Neuron (in vitro differentiated cells): ENCODE measurements at regions not wholly inside any gene's neighbourhood (a gene's known extent, or its start where the extent isn't known, plus 50 kb on each side); places are given as distances from the start of the nearest gene placed in this dataset.
"Not testable (repeated sequence)": the region's sequence is repeated elsewhere in the genome, so short reads cannot be mapped to it uniquely, and the experiment has no call there.

ENCODE experiments used
- H2AFZ ChIP-seq: one replicate; pipeline ENCODE4 v1.6.1; 2013; ENCODE audit warnings: low read depth, mild to moderate bottlenecking, inconsistent platforms, low read length, moderate library complexity
- H3K27me3 ChIP-seq: one replicate; pipeline ENCODE4 v1.6.1; 2013; ENCODE audit warnings: low read length; ENCODE audit not compliant: insufficient read depth
- H3K36me3 ChIP-seq: one replicate; pipeline ENCODE4 v1.6.1; 2013; ENCODE audit warnings: low read length; ENCODE audit not compliant: insufficient read depth
- H3K4me1 ChIP-seq: one replicate; pipeline ENCODE4 v1.6.1; 2013; ENCODE audit warnings: low read length; ENCODE audit not compliant: insufficient read depth
- H3K4me3 ChIP-seq: 2 replicates; pipeline ENCODE4 v1.5.1; 2013; ENCODE audit warnings: mild to moderate bottlenecking, low read length, moderate library complexity
- H3K9me3 ChIP-seq: one replicate; pipeline ENCODE4 v1.6.1; 2013; ENCODE audit warnings: low read length

DNA sequence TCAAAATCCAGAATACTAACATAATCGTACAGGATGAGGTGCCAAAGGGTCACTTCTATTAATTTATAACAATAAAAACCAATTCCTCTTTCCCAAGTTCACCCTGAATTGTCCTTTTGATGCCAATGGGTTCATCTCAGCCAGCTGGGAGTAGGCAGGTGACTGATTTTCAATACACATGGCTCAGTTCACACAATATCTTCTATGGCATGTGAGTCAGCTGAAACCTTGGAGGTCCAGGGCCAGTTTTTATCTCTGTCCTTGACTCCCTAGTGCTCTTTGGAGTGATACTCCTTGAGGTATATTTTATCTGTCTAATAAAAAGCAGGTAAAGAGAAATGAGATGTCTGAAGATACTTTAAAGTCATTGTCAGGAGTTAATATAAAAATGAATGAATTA, 186.6 kb downstream of the SMC2 start:
- H3K4me1 ChIP-seq, result no peaks in the 10 kb centered on the region
- H3K27me3 ChIP-seq, result no peaks in the 10 kb centered on the region
- no peaks in the 10 kb centered on the region for H3K9me3 ChIP-seq
- H3K4me3 ChIP-seq, result no peak overlapping the region
- no peaks in the 10 kb centered on the region for H3K36me3 ChIP-seq
- no peak overlapping the region for H2AFZ ChIP-seq

GRCh38 chr9:104286187-104286586, 192.1 kb downstream of the SMC2 start:
- H2AFZ ChIP-seq, result no peak overlapping the region
- no peaks in the 10 kb centered on the region for H3K27me3 ChIP-seq
- H3K4me1 ChIP-seq, result no peaks in the 10 kb centered on the region
- H3K36me3 ChIP-seq, result no peaks in the 10 kb centered on the region
- H3K9me3 ChIP-seq, result no peaks in the 10 kb centered on the region
- H3K4me3 ChIP-seq, result no peak overlapping the region

DNA sequence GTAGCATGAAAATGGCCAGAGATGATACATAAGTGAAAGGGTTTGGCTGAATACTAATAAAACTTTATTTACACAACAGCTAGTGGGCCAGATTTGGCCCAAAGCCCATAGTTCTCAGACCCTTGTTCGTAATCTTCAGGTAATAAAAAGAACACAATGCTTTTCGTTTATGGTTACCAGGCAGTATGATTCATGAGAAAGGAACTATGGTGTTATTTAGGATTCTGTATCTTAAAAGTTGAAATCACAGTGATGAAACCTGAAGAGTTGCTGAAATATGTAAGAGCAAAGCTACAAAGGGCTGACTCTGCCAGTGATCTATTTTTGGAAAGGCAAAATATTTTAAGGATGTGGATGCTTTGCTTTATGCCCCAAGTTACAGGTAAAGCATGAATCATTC, 192.7 kb downstream of the SMC2 start:
- Histone ChIP-seq H3K4me1 (no peaks in the 10 kb centered on the region), H3K4me3 (no peak overlapping the region), H3K9me3 (no peaks in the 10 kb centered on the region), H2AFZ (no peak overlapping the region), H3K27me3 (no peaks in the 10 kb centered on the region), H3K36me3 (no peaks in the 10 kb centered on the region)

- no peak overlapping the region for H3K4me3 ChIP-seq
- H3K4me1 ChIP-seq, result no peaks in the 10 kb centered on the region
- H2AFZ ChIP-seq, result no peak overlapping the region
- H3K27me3 ChIP-seq, result no peaks in the 10 kb centered on the region
- H3K36me3 ChIP-seq, result no peaks in the 10 kb centered on the region
- H3K9me3 ChIP-seq, result no peaks in the 10 kb centered on the region
Observed at GRCh38 chr9:104287253-104287878, 193.3 kb downstream of the SMC2 start.

GRCh38 chr9:104293877-104294276, 199.8 kb downstream of the SMC2 start:
- H3K27me3 ChIP-seq, result no peaks in the 10 kb centered on the region
- no peak overlapping the region for H3K4me3 ChIP-seq
- H2AFZ ChIP-seq, result no peak overlapping the region
- H3K4me1 ChIP-seq, result no peaks in the 10 kb centered on the region
- H3K36me3 ChIP-seq, result no peaks in the 10 kb centered on the region
- H3K9me3 ChIP-seq, result no peaks in the 10 kb centered on the region

GRCh38 chr9:104300124-104300523, 203.9 kb upstream of the OR13F1 start:
- no peak overlapping the region for H2AFZ ChIP-seq
- H3K27me3 ChIP-seq, result no peaks in the 10 kb centered on the region
- no peaks in the 10 kb centered on the region for H3K4me1 ChIP-seq
- no peaks in the 10 kb centered on the region for H3K9me3 ChIP-seq
- H3K36me3 ChIP-seq, result no peaks in the 10 kb centered on the region
- H3K4me3 ChIP-seq, result no peak overlapping the region

DNA sequence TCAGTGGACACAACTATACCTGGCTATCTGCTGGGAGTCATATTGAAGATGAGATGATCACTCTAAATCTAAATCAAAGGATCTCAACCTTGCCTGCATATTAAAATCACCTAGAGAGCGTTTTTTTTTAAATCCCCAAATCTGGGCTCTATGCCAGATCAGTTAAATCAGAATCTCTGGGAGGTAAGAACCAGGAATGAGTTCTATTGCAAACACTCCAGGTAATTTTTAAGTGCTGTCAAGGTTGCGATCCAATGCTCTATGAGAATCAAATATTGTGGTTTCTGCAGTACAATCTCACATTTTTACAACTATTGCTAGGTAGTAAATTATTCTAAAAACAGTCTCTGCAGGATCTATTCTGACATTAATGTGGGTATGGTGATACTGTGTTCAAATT, 202.3 kb upstream of the OR13F1 start:
- Histone ChIP-seq H2AFZ (no peak overlapping the region), H3K9me3 (no peaks in the 10 kb centered on the region)

DNA sequence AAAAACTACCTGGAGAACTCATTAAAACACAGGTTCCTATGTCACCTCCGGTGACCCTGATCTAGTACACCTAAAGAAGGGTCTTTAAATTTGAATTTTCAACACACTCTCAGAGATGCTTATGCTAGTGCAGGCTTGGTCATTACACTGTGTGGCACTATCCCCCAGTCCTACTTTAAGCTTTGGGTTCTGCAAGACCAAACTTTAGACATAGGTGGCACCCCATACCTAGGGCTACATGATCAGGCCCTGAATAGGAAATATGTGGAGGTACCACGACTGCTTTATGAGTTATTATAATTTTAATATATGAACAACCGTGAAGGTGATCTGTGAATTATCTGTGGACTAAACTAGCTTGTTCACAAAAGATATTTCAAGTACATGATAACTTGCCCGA, 201.3 kb upstream of the OR13F1 start:
- Histone ChIP-seq H3K9me3 (no peaks in the 10 kb centered on the region), H3K4me3 (no peak overlapping the region), H2AFZ (no peak overlapping the region), H3K27me3 (no peaks in the 10 kb centered on the region), H3K4me1 (no peaks in the 10 kb centered on the region), H3K36me3 (no peaks in the 10 kb centered on the region)

More for the DNA sequence above, 202.3 kb upstream of the OR13F1 start:
- no peaks in the 10 kb centered on the region for H3K4me1 ChIP-seq
- H3K36me3 ChIP-seq, result no peaks in the 10 kb centered on the region
- H3K4me3 ChIP-seq, result no peak overlapping the region
- no peaks in the 10 kb centered on the region for H3K27me3 ChIP-seq

DNA sequence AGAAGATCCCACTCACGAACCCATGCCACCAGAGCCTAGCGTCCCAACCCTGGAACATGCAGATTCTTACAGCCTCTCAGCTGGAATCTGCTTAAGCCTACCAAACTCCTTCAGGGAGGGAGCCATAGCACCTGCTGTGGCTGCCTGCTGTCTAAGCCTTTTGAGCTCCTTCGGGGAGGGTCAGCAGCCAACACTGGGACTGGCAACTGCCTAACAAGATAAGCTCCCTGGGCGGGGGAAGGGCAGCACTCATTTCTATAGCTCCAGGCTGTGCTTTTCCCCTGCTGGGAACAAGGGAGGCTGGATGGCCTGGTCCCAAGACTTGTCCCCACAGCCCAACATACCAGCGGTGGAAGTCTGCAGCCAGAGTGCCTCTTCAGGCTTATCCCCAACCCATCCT, 199.1 kb upstream of the OR13F1 start:
- no peak overlapping the region for H2AFZ ChIP-seq
- H3K27me3 ChIP-seq, result no peaks in the 10 kb centered on the region
- no peak overlapping the region for H3K4me3 ChIP-seq
- no peaks in the 10 kb centered on the region for H3K36me3 ChIP-seq
- no peaks in the 10 kb centered on the region for H3K9me3 ChIP-seq
- H3K4me1 ChIP-seq, result no peaks in the 10 kb centered on the region

DNA sequence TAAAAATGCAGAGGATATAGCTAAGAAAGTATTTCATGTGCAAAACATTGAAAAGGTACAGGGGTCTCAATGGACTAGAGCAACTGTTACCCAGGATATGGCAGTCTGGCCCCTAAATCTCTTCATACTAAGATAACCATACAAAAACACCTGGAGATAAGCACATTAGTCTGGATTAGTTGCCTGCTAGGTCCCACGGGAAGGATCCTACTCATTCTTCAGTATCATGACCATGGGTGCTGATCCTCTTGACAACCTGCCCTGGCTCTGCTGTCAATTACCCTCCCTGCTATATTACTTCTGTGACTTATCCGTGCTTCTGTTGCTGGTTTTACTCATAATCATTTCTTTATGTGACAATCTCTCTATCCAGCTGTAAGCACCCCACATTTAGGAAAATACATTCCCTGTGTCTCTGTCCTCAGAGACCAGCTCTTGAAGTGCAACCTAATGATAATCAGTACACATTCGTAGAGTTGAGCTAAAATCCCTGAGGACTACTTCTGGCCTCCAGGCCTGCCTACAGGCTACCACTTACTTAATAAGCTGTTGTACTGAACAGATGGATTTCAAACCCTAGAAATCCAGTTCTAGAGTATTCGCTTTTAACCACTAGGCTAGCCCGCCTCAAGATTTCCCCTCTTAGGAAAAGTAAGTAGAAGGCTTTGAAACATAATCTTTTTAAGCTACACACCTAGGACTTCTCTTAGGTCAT, 190.5 kb upstream of the OR13F1 start:
- no peaks in the 10 kb centered on the region for H3K27me3 ChIP-seq
- H3K9me3 ChIP-seq, result no peaks in the 10 kb centered on the region
- H3K36me3 ChIP-seq, result no peaks in the 10 kb centered on the region
- no peak overlapping the region for H3K4me3 ChIP-seq
- no peaks in the 10 kb centered on the region for H3K4me1 ChIP-seq
- no peak overlapping the region for H2AFZ ChIP-seq

- not testable (repeated sequence) for H3K27me3 ChIP-seq, H3K4me1 ChIP-seq, H2AFZ ChIP-seq, H3K36me3 ChIP-seq, H3K4me3 ChIP-seq, H3K9me3 ChIP-seq
Observed at GRCh38 chr9:104316201-104317009, 187.7 kb upstream of the OR13F1 start.

GRCh38 chr9:104319198-104319597, 184.9 kb upstream of the OR13F1 start:
- Histone ChIP-seq H3K36me3 (no peaks in the 10 kb centered on the region), H3K27me3 (no peaks in the 10 kb centered on the region), H3K4me1 (no peaks in the 10 kb centered on the region), H3K9me3 (no peaks in the 10 kb centered on the region), H3K4me3 (no peak overlapping the region), H2AFZ (no peak overlapping the region)

DNA sequence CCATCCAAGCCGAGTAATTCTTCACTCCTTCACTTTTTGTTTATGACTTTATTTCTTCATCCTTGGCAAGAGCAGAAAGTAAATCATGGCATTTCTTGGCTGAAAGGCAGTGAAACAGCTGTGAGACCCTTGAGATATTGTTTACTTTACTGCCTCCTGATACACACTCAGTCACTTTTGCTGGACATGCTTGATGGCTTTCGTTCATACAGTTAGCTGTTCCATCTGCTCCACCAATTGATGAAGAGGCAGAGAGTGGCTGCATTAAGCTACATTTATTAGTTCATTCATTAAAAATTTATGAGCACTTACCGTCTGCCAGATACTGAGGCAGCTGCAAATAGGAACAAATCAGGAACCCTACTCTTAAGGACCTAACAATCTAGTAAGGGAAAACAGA, 184.4 kb upstream of the OR13F1 start:
- Histone ChIP-seq H2AFZ (no peak overlapping the region), H3K9me3 (no peaks in the 10 kb centered on the region), H3K36me3 (no peaks in the 10 kb centered on the region), H3K4me1 (no peaks in the 10 kb centered on the region), H3K4me3 (no peak overlapping the region), H3K27me3 (no peaks in the 10 kb centered on the region)
